ENCODE measurements at regions not wholly inside any gene's neighbourhood (a gene's known extent, or its start where the extent isn't known, plus 50 kb on each side); places are given as distances from the start of the nearest gene placed in this dataset.

GRCh38 chr14:95456281-95456680 lies 60.2 kb downstream of the SYNE3 start:
- TF ChIP-seq ZNF16 (tag by site-specific recombination; IDR thresholded peaks at IDR 0.05; ENCODE audit: low read depth) (no peak), CTCF (tag by site-specific recombination; IDR thresholded peaks at IDR 0.05) (no peak)

All from HEK293 (cell line).